TTC549 (cell line): ENCODE measurements at regions not wholly inside any gene's neighbourhood (a gene's known extent, or its start where the extent isn't known, plus 50 kb on each side); places are given as distances from the start of the nearest gene placed in this dataset.

Source experiments
- FAIRE-seq: peaks from 2 replicates; lab custom pipeline; 2012; peaks lifted over from hg19 to GRCh38; lab: Jason Lieb, UNC

- FAIRE-seq, result no peak
Measured at GRCh38 chr18:8969639-8970390, 132.7 kb upstream of the NDUFV2 start.

GRCh38 chr18:8970843-8971242 lies 131.7 kb upstream of the NDUFV2 start:
- no peak for FAIRE-seq

- no peak for FAIRE-seq
Measured at GRCh38 chr18:8972116-8972515, 130.4 kb upstream of the NDUFV2 start.

DNA sequence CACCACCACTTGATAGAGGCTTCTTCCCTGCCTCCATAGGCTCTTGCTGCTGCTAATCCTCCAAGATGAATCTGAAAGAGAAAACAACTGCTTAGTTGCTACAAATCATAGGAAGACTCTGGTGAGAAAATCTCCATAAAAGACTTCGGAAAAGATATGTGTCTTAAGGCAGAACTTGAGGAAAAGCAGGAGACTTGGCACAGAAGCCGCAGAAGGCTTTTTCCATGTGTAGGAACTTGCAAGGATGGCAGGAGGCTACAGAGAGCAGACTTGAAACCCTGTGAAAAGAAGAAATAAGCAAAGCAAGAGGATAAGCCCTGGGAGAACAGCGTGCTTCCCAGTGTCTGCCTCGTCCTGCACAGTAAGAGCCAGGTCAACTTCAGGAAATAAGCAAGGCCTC lies 128.2 kb upstream of the NDUFV2 start:
- no peak for FAIRE-seq

GRCh38 chr18:8974696-8975095 lies 127.8 kb upstream of the NDUFV2 start:
- FAIRE-seq, result no peak

- FAIRE-seq, result no peak
Measured at GRCh38 chr18:8975624-8976023, 126.9 kb upstream of the NDUFV2 start.

GRCh38 chr18:8976606-8977005 lies 125.9 kb upstream of the NDUFV2 start:
- FAIRE-seq, result no peak

- FAIRE-seq, result no peak
Measured at GRCh38 chr18:8977166-8977565, 125.3 kb upstream of the NDUFV2 start.

DNA sequence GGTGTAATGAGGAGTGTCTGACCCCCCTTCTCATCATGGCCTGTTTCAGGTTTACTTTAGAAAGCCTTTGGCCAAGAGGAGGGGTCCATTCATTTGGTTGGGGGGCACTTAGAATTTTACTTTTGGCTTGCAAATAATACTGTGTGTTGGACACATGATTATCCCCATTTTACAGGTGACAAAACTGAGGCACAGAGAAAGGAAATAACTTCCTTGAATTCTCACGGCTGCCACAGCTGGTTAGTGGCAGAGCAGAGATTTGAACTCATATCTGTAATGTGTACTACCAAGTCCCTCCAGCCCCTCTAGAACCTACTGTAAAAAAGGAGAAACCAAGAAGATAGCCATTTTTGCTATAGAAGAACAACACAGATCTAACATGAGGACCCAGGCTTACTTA lies 124.8 kb upstream of the NDUFV2 start:
- no peak for FAIRE-seq

GRCh38 chr18:8978394-8978793 lies 124.1 kb upstream of the NDUFV2 start:
- FAIRE-seq, result no peak

DNA sequence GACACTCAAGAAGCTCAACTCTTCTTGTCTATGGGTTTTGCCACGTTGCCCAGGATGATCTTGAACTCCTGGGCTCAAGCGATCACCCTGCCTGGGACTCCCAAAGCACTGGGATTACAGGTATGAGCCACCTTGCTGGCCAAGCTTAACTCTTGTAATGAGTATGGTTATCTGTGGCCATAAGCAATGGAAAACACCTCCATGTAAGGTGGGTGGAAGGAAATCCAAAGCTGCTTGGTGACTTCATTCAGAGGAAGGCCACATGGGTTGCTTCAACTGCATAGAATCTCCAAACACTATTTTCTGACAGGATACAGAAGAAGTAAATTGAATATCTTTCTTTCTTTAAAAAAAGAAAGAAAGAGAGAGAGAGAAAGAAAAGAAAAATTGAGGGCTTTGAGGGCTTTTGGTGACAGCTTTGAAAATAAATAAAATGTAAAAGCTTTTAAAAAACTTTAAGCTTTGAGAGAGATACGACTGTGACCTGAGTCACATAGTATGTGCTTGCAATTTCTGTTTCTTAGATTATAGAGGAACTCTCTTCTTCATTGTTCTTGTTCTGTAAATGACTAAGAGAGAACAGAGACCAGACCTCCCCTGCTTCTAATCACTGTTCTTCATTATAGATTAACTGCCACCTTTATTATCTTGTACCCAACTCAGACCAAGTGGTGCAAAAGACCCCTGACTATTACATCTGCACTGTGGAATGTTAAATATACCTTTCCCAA lies 123.1 kb upstream of the NDUFV2 start:
- FAIRE-seq, result no peak

GRCh38 chr18:8980496-8980895 lies 122.0 kb upstream of the NDUFV2 start:
- FAIRE-seq, result no peak

GRCh38 chr18:8980918-8981317 lies 121.6 kb upstream of the NDUFV2 start:
- no peak for FAIRE-seq

DNA sequence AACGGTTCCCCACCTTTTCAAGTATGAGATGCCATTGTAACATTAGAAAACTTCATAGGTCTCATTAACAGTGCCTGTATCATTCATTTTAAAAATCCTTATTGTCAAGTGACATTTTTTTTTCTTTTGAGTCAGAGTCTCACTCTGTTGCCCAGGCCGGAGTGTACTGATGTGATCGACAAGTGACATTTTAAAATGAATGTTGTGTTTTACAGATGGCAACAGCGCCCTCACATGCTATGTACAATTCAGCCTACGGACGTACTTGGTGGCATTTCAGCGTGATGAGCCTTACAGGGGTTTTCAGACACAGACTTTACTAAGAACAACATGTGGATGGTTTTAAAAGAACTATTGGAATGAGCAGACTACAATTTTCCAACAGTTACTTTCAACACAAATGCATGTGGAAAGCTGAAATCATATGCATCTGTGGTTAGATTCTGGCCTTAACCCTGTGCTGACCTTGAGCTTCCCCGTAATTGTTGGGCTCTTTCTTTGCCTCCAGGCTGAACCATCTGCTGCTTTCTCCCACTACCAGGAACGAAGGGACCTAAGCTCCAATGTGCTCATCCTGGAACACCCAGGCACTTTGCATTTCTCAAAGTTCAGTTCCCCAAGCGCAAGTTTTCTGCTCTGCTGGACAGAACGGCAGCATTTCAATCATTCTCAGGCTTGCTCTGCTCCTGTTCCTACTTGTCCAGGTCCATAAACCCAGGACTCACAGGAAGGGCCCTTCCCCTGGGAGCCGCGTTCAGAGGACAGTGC lies 119.9 kb upstream of the NDUFV2 start:
- FAIRE-seq, result peak; percentile 17

- FAIRE-seq, result no peak
Measured at GRCh38 chr18:8983195-8983594, 119.3 kb upstream of the NDUFV2 start.

DNA sequence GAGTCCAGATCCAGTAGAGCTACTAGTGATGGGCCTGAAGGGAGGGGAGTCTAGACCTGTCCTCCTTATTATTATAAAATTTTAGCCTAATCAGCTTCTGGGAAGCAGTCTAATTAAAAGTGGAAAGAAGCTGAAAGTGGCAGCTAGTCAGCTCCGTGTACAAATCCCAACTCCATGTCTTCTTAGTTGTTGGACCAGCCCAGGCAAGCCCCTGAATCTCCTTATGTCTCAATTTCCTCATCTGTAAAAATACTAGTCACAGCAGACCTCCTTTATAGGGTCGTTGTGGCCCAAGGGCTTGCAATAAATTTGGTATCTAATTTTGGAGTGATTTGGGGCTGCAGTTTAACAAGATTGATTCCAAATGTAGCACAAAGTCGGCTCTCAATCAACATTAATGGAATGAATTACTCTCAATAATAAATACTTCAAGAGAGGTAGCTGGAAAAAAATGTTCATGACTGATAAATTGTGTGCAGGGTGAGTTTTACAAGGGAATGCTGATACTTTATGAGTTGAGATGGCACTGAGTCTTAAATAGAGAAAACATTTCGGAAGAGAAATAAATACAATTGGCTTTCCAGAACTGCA lies 118.3 kb upstream of the NDUFV2 start:
- no peak for FAIRE-seq

DNA sequence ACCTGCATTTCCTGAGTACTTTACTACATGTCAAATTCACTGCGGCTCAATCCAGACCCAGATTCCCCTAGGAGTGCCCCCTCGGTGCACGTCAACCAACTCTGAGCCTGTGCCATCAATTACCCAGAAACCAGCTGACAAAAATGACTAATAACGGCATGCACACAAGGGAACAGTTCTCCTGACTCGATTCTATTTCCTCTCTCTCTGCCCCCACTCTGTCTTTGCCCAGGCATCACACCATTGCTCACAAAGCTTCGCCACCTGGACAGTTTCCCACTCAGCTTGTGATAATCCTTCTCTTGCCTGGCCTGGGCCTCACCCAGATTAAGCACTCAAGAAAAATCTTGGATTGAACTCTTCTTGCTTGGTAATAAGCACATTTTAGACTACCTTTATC lies 115.3 kb upstream of the NDUFV2 start:
- FAIRE-seq, result no peak

DNA sequence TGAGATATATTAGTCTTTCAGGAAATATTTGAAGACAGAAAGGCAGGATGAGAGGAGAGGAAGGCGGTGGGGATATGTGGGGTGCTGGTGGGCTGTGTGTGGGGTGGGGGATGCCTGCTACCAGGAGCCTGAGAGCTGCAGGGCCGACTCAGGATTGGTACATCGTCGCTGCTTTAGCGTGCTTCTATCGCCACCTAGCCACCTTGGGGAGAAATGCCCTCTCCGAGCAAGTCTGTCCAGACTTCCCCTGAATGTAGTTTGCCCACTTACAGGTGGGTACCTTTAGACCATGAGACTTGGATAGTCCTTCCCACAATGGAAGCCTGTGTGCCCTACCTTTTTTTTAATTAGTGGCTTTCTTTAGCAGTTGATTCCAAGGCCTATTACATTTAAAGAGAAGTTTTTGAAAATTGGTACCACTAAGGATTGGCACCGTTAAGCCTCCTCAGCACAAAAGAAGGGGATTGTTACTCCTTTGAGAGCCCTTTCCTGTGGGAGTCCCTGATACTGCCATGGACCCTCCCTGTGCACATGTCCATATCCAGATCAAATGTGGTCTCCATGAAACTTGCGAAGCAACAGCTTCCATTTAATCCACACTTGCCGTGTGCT lies 114.1 kb upstream of the NDUFV2 start:
- no peak for FAIRE-seq

- no peak for FAIRE-seq
Measured at GRCh38 chr18:8989017-8989416, 113.5 kb upstream of the NDUFV2 start.

- FAIRE-seq, result no peak
Measured at GRCh38 chr18:8989855-8990254, 112.6 kb upstream of the NDUFV2 start.

- no peak for FAIRE-seq
Measured at GRCh38 chr18:8990276-8991031, 112.0 kb upstream of the NDUFV2 start.

DNA sequence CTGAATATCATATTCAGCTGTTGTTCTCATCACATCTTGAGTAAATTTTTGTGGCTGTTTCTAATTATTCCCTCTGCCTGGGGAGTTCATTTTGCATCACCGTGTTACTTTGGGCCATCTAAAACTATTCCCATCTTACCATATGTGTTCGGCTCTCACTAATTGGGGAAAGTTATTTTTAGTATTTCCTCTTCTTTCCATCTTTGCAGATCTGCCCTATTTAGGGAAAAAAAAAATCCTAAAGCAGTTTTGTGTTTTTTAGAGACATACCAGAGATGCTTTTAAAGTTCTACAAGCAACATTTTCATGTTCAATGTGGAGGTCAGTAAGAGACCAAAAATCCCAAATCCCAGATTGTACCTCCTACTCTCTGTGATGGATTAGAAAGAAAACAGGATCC lies 111.3 kb upstream of the NDUFV2 start:
- FAIRE-seq, result no peak
